DOHH2 (cell line): ENCODE measurements at regions not wholly inside any gene's neighbourhood (a gene's known extent, or its start where the extent isn't known, plus 50 kb on each side); places are given as distances from the start of the nearest gene placed in this dataset.

ENCODE experiments used
- H3F3A ChIP-seq: fragments of 200-600 bp; sonication (generic), shearing (Covaris generic); 2 replicates; pipeline ENCODE4 v1.6.0; 2016; ENCODE audit warnings: antibody characterized with exemption, mild to moderate bottlenecking; ENCODE audit not compliant: control insufficient read depth, insufficient read depth
- H3K27ac ChIP-seq: fragments of 200-600 bp; sonication (generic); 2 replicates; pipeline ENCODE4 v1.5.1; 2014; ENCODE audit warnings: low read depth, mild to moderate bottlenecking, low read length, moderate library complexity
- H3K27me3 ChIP-seq: fragments of 200-600 bp; sonication (generic); 2 replicates; pipeline ENCODE4 v1.6.1; 2014; ENCODE audit warnings: mild to moderate bottlenecking, low read length, mixed read lengths; ENCODE audit not compliant: control insufficient read depth
- H3K36me3 ChIP-seq: fragments of 200-600 bp; sonication (generic); 2 replicates; pipeline ENCODE4 v1.6.1; 2014; ENCODE audit warnings: mild to moderate bottlenecking, low read length, moderate library complexity, mixed read lengths; ENCODE audit not compliant: control insufficient read depth
- H3K4me1 ChIP-seq: fragments of 200-600 bp; sonication (generic); 2 replicates; pipeline ENCODE4 v1.6.1; 2014; ENCODE audit warnings: mild to moderate bottlenecking, low read length, mixed read lengths; ENCODE audit not compliant: control insufficient read depth
- H3K4me2 ChIP-seq: fragments of 200-600 bp; sonication (generic); 2 replicates; pipeline ENCODE4 v1.6.0; 2014; ENCODE audit warnings: mild to moderate bottlenecking, low read length, moderate library complexity
- H3K4me3 ChIP-seq: fragments of 200-600 bp; sonication (generic); 2 replicates; pipeline ENCODE4 v1.5.1; 2014; ENCODE audit warnings: mild to moderate bottlenecking, low read length, mixed read lengths
- H3K79me2 ChIP-seq: fragments of 200-600 bp; sonication (generic); 2 replicates; pipeline ENCODE4 v1.6.1; 2014; ENCODE audit warnings: mild to moderate bottlenecking, low read length, mixed read lengths; ENCODE audit not compliant: control insufficient read depth
- H3K9me2 ChIP-seq: fragments of 200-600 bp; sonication (generic); replicated peaks from 2 replicates; pipeline ENCODE4 v1.6.1; 2014; ENCODE audit warnings: mild to moderate bottlenecking, low read length, mixed read lengths; ENCODE audit not compliant: control insufficient read depth
- H3K9me3 ChIP-seq: fragments of 200-600 bp; sonication (generic); 2 replicates; pipeline ENCODE4 v1.6.1; 2014; ENCODE audit warnings: antibody characterized with exemption, low read length, mixed read lengths; ENCODE audit not compliant: control insufficient read depth, insufficient read depth
- H4K20me1 ChIP-seq: fragments of 200-600 bp; sonication (generic); 2 replicates; pipeline ENCODE4 v1.6.0; 2014; ENCODE audit warnings: low read depth, mild to moderate bottlenecking, antibody characterized with exemption, low read length, moderate library complexity; ENCODE audit not compliant: control insufficient read depth, insufficient read depth
- CTCF ChIP-seq: fragments of 200-600 bp; sonication (generic); IDR thresholded peaks from one replicate; pipeline ENCODE4 v1.5.1; 2014; ENCODE audit warnings: antibody characterized with exemption, mild to moderate bottlenecking, low read depth, low read length; ENCODE audit not compliant: poor library complexity, severe bottlenecking
- EZH2phosphoT487 ChIP-seq: fragments of 200-600 bp; sonication (generic); IDR thresholded peaks from 2 replicates; pipeline ENCODE4 v1.6.1; 2017; ENCODE audit warnings: borderline replicate concordance, mild to moderate bottlenecking, antibody characterized with exemption, low read length, moderate library complexity, mixed read lengths

GRCh38 chr16:79370736-79371135 is 229.8 kb downstream of the MAF start:
- no peaks in the 10 kb centered on the region for H3K9me3 ChIP-seq
- H3K79me2 ChIP-seq = no peaks in the 10 kb centered on the region
- no peaks in the 10 kb centered on the region for H4K20me1 ChIP-seq
- H3F3A ChIP-seq = no peaks in the 10 kb centered on the region
- no peaks in the 10 kb centered on the region for H3K36me3 ChIP-seq
- H3K4me2 ChIP-seq = no peak overlapping the region
- H3K27me3 ChIP-seq = 0 out of 2 replicates have a peak, but pooled peaks cover 4% of the 10 kb centered on the region
- TF ChIP-seq CTCF (no peak), EZH2phosphoT487 (no peak)
- no peaks in the 10 kb centered on the region for H3K4me1 ChIP-seq
- H3K4me3 ChIP-seq = no peak overlapping the region
- no peak overlapping the region for H3K27ac ChIP-seq
- H3K9me2 ChIP-seq = no peaks in the 10 kb centered on the region

GRCh38 chr16:79369796-79370195 is 230.7 kb downstream of the MAF start:
- Histone ChIP-seq H3K36me3 (no peaks in the 10 kb centered on the region), H4K20me1 (no peaks in the 10 kb centered on the region), H3K4me3 (no peak overlapping the region), H3K4me1 (no peaks in the 10 kb centered on the region), H3K27ac (no peak overlapping the region), H3K27me3 (0 out of 2 replicates have a peak, but pooled peaks cover 4% of the 10 kb centered on the region), H3K4me2 (no peak overlapping the region), H3K9me2 (no peaks in the 10 kb centered on the region), H3K9me3 (no peaks in the 10 kb centered on the region), H3K79me2 (no peaks in the 10 kb centered on the region), H3F3A (no peaks in the 10 kb centered on the region)
- no peak for TF ChIP-seq CTCF
- TF ChIP-seq EZH2phosphoT487 = no peak

GRCh38 chr16:79367822-79368221 is 232.7 kb downstream of the MAF start:
- no peak overlapping the region for H3K27ac ChIP-seq
- no peaks in the 10 kb centered on the region for H3K36me3 ChIP-seq
- no peak for TF ChIP-seq EZH2phosphoT487
- no peak for TF ChIP-seq CTCF
- H3F3A ChIP-seq = no peaks in the 10 kb centered on the region
- no peaks in the 10 kb centered on the region for H4K20me1 ChIP-seq
- H3K27me3 ChIP-seq = 0 out of 2 replicates have a peak, but pooled peaks cover 4% of the 10 kb centered on the region
- H3K9me3 ChIP-seq = no peaks in the 10 kb centered on the region
- no peak overlapping the region for H3K4me3 ChIP-seq
- H3K4me2 ChIP-seq = no peak overlapping the region
- H3K9me2 ChIP-seq = no peaks in the 10 kb centered on the region
- H3K79me2 ChIP-seq = no peaks in the 10 kb centered on the region
- no peaks in the 10 kb centered on the region for H3K4me1 ChIP-seq

- no peak for TF ChIP-seq CTCF
- no peak for TF ChIP-seq EZH2phosphoT487
- Histone ChIP-seq H3K36me3 (no peaks in the 10 kb centered on the region), H4K20me1 (no peaks in the 10 kb centered on the region), H3F3A (no peaks in the 10 kb centered on the region), H3K4me3 (no peak overlapping the region), H3K27ac (no peak overlapping the region), H3K4me2 (no peak overlapping the region), H3K9me2 (no peaks in the 10 kb centered on the region), H3K27me3 (0 out of 2 replicates have a peak, but pooled peaks cover 4% of the 10 kb centered on the region), H3K79me2 (no peaks in the 10 kb centered on the region), H3K4me1 (no peaks in the 10 kb centered on the region), H3K9me3 (no peaks in the 10 kb centered on the region)
Measured at GRCh38 chr16:79366635-79367034, 233.9 kb downstream of the MAF start.
